ENCODE measurements at regions not wholly inside any gene's neighbourhood (a gene's known extent, or its start where the extent isn't known, plus 50 kb on each side); places are given as distances from the start of the nearest gene placed in this dataset.

- no peak for TF ChIP-seq CTCF (IDR thresholded peaks at IDR 0.05; ENCODE audit: insufficient read depth, low read length, poor library complexity, severe bottlenecking)
- DNase-seq (ENCODE audit: extremely low read depth, insufficient read length): no peak
- Histone ChIP-seq H3K27me3 (replicated peaks; ENCODE audit: control insufficient read depth, insufficient read depth, low read length) (no peaks in the 10 kb centered on the region), H3K4me3 (replicated peaks; ENCODE audit: low read depth, low read length) (no peak overlapping the region), H3K36me3 (ENCODE audit: control insufficient read depth, insufficient read depth, low read length) (no peaks in the 10 kb centered on the region)
Measured at GRCh38 chr14:28867571-28867970, 101.0 kb downstream of the FOXG1 start.

DNA sequence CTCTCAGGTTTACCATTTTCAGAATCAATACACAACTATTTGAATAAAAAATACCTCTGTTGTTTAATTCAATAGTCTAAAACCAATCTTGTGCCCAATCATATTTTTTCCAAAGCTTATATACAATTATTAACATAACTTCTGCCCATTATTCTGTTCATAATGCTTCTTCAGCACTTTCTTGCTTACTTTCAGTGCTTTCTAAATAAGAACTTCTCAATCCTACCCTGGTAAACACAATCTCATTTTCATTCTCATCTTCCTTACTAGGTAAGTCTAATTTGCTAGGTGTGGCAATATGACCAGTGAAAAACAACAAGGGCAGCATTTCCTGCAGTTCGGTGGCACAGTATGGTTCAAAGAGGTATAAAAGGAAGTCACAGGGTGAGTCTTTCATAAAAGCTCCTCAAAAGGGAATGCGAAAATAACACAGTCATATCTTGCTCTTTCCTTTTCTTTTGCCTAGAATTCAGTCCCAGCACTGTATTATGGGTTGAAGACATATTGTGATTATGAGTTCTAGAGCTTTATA lies 103.5 kb downstream of the FOXG1 start:
- DNase-seq (ENCODE audit: extremely low read depth, insufficient read length): no peak
- H3K27me3 ChIP-seq (replicated peaks; ENCODE audit: control insufficient read depth, insufficient read depth, low read length): no peaks in the 10 kb centered on the region
- no peak for TF ChIP-seq CTCF (IDR thresholded peaks at IDR 0.05; ENCODE audit: insufficient read depth, low read length, poor library complexity, severe bottlenecking)
- H3K4me3 ChIP-seq (replicated peaks; ENCODE audit: low read depth, low read length): no peak overlapping the region
- H3K36me3 ChIP-seq (ENCODE audit: control insufficient read depth, insufficient read depth, low read length): no peaks in the 10 kb centered on the region

- H3K4me3 ChIP-seq (replicated peaks; ENCODE audit: low read depth, low read length): no peak overlapping the region
Measured at GRCh38 chr14:28875934-28876571, 109.5 kb downstream of the FOXG1 start.

GRCh38 chr14:28876572-28876945 lies 110.0 kb downstream of the FOXG1 start:
- Histone ChIP-seq H3K36me3 (ENCODE audit: control insufficient read depth, insufficient read depth, low read length) (no peaks in the 10 kb centered on the region), H3K4me3 (replicated peaks; ENCODE audit: low read depth, low read length) (no peak overlapping the region), H3K27me3 (replicated peaks; ENCODE audit: control insufficient read depth, insufficient read depth, low read length) (no peaks in the 10 kb centered on the region)
- no peak for TF ChIP-seq CTCF (IDR thresholded peaks at IDR 0.05; ENCODE audit: insufficient read depth, low read length, poor library complexity, severe bottlenecking)
- no peak for DNase-seq (ENCODE audit: extremely low read depth, insufficient read length)

More at GRCh38 chr14:28875934-28876571, 109.5 kb downstream of the FOXG1 start:
- H3K36me3 ChIP-seq (ENCODE audit: control insufficient read depth, insufficient read depth, low read length): no peaks in the 10 kb centered on the region
- no peak for TF ChIP-seq CTCF (IDR thresholded peaks at IDR 0.05; ENCODE audit: insufficient read depth, low read length, poor library complexity, severe bottlenecking)
- no peaks in the 10 kb centered on the region for H3K27me3 ChIP-seq (replicated peaks; ENCODE audit: control insufficient read depth, insufficient read depth, low read length)
- no peak for DNase-seq (ENCODE audit: extremely low read depth, insufficient read length)

DNA sequence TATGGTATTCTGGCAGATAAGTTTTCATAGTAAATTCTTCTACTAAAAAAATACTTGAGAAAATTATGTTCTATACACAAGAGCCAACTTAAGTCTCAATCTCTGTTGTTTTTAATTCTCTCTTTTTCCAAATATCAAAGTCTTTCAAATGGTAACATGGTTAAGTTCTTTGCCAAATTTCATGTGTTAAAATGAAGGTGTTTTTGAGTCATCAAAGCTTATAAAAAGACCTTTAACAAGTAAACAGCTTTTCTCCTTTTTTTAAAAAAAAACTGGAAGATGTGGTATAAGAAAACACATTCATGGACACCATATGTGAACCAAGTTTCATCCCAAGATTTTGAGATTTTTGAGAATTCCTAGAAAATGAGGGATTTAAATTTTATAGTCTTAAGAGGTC lies 111.3 kb downstream of the FOXG1 start:
- DNase-seq (ENCODE audit: extremely low read depth, insufficient read length): no peak
- Histone ChIP-seq H3K36me3 (ENCODE audit: control insufficient read depth, insufficient read depth, low read length) (no peaks in the 10 kb centered on the region), H3K27me3 (replicated peaks; ENCODE audit: control insufficient read depth, insufficient read depth, low read length) (no peaks in the 10 kb centered on the region), H3K4me3 (replicated peaks; ENCODE audit: low read depth, low read length) (no peak overlapping the region)
- TF ChIP-seq CTCF (IDR thresholded peaks at IDR 0.05; ENCODE audit: insufficient read depth, low read length, poor library complexity, severe bottlenecking): no peak
